ENCODE measurements at regions not wholly inside any gene's neighbourhood (a gene's known extent, or its start where the extent isn't known, plus 50 kb on each side); places are given as distances from the start of the nearest gene placed in this dataset.

GRCh38 chr10:78909221-78909620, 159.5 kb upstream of the ZMIZ1 start:
- Mint-ChIP-seq H3K27ac (no peak overlapping the region), H3K9me3 (no peaks in the 10 kb centered on the region), H3K4me1 (ENCODE audit: low read depth) (no peaks in the 10 kb centered on the region), H3K36me3 (no peaks in the 10 kb centered on the region), H3K4me3 (no peak overlapping the region), H3K27me3 (no peaks in the 10 kb centered on the region)
- intact Hi-C loops (cut with micrococcal nuclease), result no loop called here
- no peak for DNase-seq
- ChIA-PET POLR2A (no interaction called here), CTCF (no interaction called here)

- ChIA-PET POLR2A (no interaction called here), CTCF (no interaction called here)
- H3K27ac Mint-ChIP-seq, result no peak overlapping the region
- H3K4me3 Mint-ChIP-seq, result no peak overlapping the region
- intact Hi-C loops (cut with micrococcal nuclease), result no loop called here
- no peaks in the 10 kb centered on the region for H3K4me1 Mint-ChIP-seq (ENCODE audit: low read depth)
- no peaks in the 10 kb centered on the region for H3K36me3 Mint-ChIP-seq
- DNase-seq, result no peak
- H3K9me3 Mint-ChIP-seq, result no peaks in the 10 kb centered on the region
- H3K27me3 Mint-ChIP-seq, result no peaks in the 10 kb centered on the region
These were observed 158.7 kb upstream of the ZMIZ1 start for GRCh38 chr10:78910021-78910420.

DNA sequence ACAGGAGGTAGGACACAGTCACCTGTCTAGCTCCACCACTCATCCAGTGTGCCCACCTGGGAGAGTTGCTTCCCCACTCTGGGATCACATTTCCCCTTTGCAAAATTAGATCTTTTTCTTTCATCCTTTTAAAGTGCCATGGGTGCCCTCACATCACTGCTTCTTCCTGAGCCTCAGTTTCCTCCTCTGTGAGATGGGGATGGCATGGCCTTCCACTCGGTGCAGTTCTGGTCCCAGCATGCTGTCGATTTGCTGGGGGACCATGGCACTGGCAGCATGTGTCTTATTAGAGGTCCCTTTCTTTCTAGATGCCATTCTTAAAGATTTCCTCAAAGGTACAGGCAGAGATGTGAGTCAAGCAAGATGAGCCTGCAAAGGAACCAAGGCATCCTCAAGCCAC, 158.3 kb upstream of the ZMIZ1 start:
- Mint-ChIP-seq H3K27me3 (no peaks in the 10 kb centered on the region), H3K4me1 (ENCODE audit: low read depth) (no peaks in the 10 kb centered on the region), H3K4me3 (no peak overlapping the region), H3K36me3 (no peaks in the 10 kb centered on the region), H3K27ac (no peak overlapping the region), H3K9me3 (no peaks in the 10 kb centered on the region)
- intact Hi-C loops (cut with micrococcal nuclease), result no loop called here
- POLR2A ChIA-PET, result no interaction called here
- no peak for DNase-seq
- CTCF ChIA-PET, result no interaction called here

DNA sequence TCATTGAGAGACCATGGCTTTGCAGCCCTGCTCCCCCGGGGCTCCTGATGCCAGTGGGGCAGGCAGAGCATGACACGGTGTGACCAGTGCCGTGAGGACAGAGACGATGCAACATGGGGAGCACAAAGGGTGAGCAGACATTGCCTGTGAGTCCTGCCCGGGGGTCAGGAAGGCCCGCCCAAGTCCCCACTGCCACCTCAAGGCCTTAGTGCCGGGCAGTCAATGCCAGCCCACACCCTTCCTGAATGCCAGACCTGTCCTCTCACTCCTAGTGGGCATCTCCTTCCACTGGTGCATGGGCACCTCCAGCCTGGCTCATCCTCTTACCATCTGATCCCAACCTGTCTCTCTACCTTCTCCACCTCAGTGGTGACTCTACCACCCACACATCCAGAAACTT, 157.9 kb upstream of the ZMIZ1 start:
- Mint-ChIP-seq H3K27ac (no peak overlapping the region), H3K9me3 (no peaks in the 10 kb centered on the region), H3K4me1 (ENCODE audit: low read depth) (no peaks in the 10 kb centered on the region), H3K4me3 (no peak overlapping the region), H3K27me3 (no peaks in the 10 kb centered on the region), H3K36me3 (no peaks in the 10 kb centered on the region)
- POLR2A ChIA-PET, result no interaction called here
- intact Hi-C loops (cut with micrococcal nuclease), result no loop called here
- no peak for DNase-seq
- CTCF ChIA-PET, result no interaction called here

GRCh38 chr10:78911533-78912340, 157.0 kb upstream of the ZMIZ1 start:
- intact Hi-C loops (cut with micrococcal nuclease), result no loop called here
- no peaks in the 10 kb centered on the region for H3K9me3 Mint-ChIP-seq
- H3K27ac Mint-ChIP-seq, result no peak overlapping the region
- H3K4me1 Mint-ChIP-seq (ENCODE audit: low read depth), result no peaks in the 10 kb centered on the region
- H3K4me3 Mint-ChIP-seq, result no peak overlapping the region
- no peak for DNase-seq
- no peaks in the 10 kb centered on the region for H3K27me3 Mint-ChIP-seq
- no peaks in the 10 kb centered on the region for H3K36me3 Mint-ChIP-seq
- ChIA-PET POLR2A (no interaction called here), CTCF (no interaction called here)

- intact Hi-C loops (cut with micrococcal nuclease), result no loop called here
- Mint-ChIP-seq H3K27me3 (no peaks in the 10 kb centered on the region), H3K4me3 (no peak overlapping the region), H3K9me3 (no peaks in the 10 kb centered on the region), H3K27ac (no peak overlapping the region), H3K36me3 (no peaks in the 10 kb centered on the region), H3K4me1 (ENCODE audit: low read depth) (no peaks in the 10 kb centered on the region)
- POLR2A ChIA-PET, result no interaction called here
- DNase-seq, result no peak
- CTCF ChIA-PET, result no interaction called here
These were observed 156.2 kb upstream of the ZMIZ1 start for GRCh38 chr10:78912361-78913218.

DNA sequence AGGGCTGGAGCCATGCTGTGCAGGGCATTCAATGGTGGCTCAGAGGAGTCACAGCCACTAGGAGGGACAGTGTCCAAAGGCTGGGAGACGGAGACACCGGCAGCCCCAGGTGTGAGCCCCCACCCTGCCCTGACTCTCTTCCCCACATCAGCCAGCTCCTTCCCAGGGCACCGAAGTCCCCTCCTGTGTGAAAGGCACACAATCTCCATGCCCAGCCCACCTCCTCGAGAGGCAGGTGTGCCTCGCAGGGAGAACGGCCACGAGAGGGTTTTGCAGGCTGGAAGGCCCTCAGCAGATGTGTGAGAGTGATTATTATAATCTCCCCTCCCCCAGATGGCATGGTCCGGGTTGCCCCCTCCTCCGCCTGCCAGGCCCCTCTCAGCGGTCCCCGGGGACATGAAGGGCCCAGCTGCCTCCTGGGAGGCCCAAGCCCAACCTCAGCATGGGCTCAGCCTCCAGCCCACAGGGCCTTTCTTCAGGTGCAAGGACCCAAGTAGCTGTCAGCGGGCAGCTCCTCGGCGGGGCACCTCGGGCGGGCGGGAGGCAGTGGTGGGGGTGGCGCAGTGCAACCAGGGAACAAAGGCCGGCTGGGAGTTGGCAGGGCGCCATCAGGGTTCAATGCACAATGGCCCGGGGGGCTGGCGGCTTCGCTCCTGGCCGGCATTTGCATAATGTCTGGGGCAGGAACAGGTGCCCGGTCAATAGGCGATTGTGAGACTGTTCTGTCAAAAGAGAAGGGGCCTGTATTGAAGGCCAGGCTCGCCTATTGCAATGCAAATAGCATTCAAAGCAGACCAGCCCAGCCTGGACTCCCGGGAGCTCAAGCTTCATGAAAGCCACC, 155.3 kb upstream of the ZMIZ1 start:
- Mint-ChIP-seq H3K9me3 (no peaks in the 10 kb centered on the region), H3K27me3 (no peaks in the 10 kb centered on the region), H3K36me3 (no peaks in the 10 kb centered on the region), H3K4me1 (ENCODE audit: low read depth) (no peaks in the 10 kb centered on the region), H3K4me3 (no peak overlapping the region), H3K27ac (no peak overlapping the region)
- intact Hi-C loops (cut with micrococcal nuclease), result no loop called here
- CTCF ChIA-PET, result no interaction called here
- POLR2A ChIA-PET, result no interaction called here
- DNase-seq, result no peak

GRCh38 chr10:78914060-78914378, 154.7 kb upstream of the ZMIZ1 start:
- H3K27me3 Mint-ChIP-seq, result no peaks in the 10 kb centered on the region
- no peak overlapping the region for H3K4me3 Mint-ChIP-seq
- no peak for DNase-seq
- H3K4me1 Mint-ChIP-seq (ENCODE audit: low read depth), result no peaks in the 10 kb centered on the region
- intact Hi-C loops (cut with micrococcal nuclease), result no loop called here
- H3K27ac Mint-ChIP-seq, result no peak overlapping the region
- no peaks in the 10 kb centered on the region for H3K36me3 Mint-ChIP-seq
- POLR2A ChIA-PET, result no interaction called here
- CTCF ChIA-PET, result no interaction called here
- no peaks in the 10 kb centered on the region for H3K9me3 Mint-ChIP-seq

GRCh38 chr10:78914502-78915189, 154.1 kb upstream of the ZMIZ1 start:
- no peak for DNase-seq
- ChIA-PET CTCF (no interaction called here), POLR2A (no interaction called here)
- Mint-ChIP-seq H3K9me3 (no peaks in the 10 kb centered on the region), H3K4me1 (ENCODE audit: low read depth) (no peaks in the 10 kb centered on the region), H3K36me3 (no peaks in the 10 kb centered on the region), H3K27ac (no peak overlapping the region), H3K27me3 (no peaks in the 10 kb centered on the region), H3K4me3 (no peak overlapping the region)
- intact Hi-C loops (cut with micrococcal nuclease), result no loop called here

GRCh38 chr10:78915190-78915518, 153.6 kb upstream of the ZMIZ1 start:
- no peaks in the 10 kb centered on the region for H3K36me3 Mint-ChIP-seq
- DNase-seq, result no peak
- no peaks in the 10 kb centered on the region for H3K4me1 Mint-ChIP-seq (ENCODE audit: low read depth)
- no peak overlapping the region for H3K27ac Mint-ChIP-seq
- intact Hi-C loops (cut with micrococcal nuclease), result no loop called here
- H3K27me3 Mint-ChIP-seq, result no peaks in the 10 kb centered on the region
- H3K4me3 Mint-ChIP-seq, result no peak overlapping the region
- ChIA-PET CTCF (no interaction called here), POLR2A (no interaction called here)
- H3K9me3 Mint-ChIP-seq, result no peaks in the 10 kb centered on the region

- H3K27me3 Mint-ChIP-seq, result no peaks in the 10 kb centered on the region
- ChIA-PET POLR2A (no interaction called here), CTCF (interaction anchor here (0.8 kb wide), 1 partner anchor 279 kb away, joined by 3 read pairs; no protein-coding TSS in a partner anchor)
- H3K4me1 Mint-ChIP-seq (ENCODE audit: low read depth), result no peaks in the 10 kb centered on the region
- DNase-seq, result no peak
- intact Hi-C loops (cut with micrococcal nuclease), result no loop called here
- H3K36me3 Mint-ChIP-seq, result no peaks in the 10 kb centered on the region
- H3K27ac Mint-ChIP-seq, result no peak overlapping the region
- H3K9me3 Mint-ChIP-seq, result no peaks in the 10 kb centered on the region
- H3K4me3 Mint-ChIP-seq, result no peak overlapping the region
These were observed 152.5 kb upstream of the ZMIZ1 start for GRCh38 chr10:78916227-78916626.

- Mint-ChIP-seq H3K36me3 (no peaks in the 10 kb centered on the region), H3K27ac (no peak overlapping the region), H3K27me3 (no peaks in the 10 kb centered on the region), H3K4me1 (ENCODE audit: low read depth) (no peaks in the 10 kb centered on the region), H3K9me3 (no peaks in the 10 kb centered on the region), H3K4me3 (no peak overlapping the region)
- ChIA-PET POLR2A (no interaction called here), CTCF (no interaction called here)
- intact Hi-C loops (cut with micrococcal nuclease), result no loop called here
- no peak for DNase-seq
These were observed 149.4 kb upstream of the ZMIZ1 start for GRCh38 chr10:78919181-78919966.
